Muscle of leg (tissue), 3 donors: ENCODE measurements at regions not wholly inside any gene's neighbourhood (a gene's known extent, or its start where the extent isn't known, plus 50 kb on each side); places are given as distances from the start of the nearest gene placed in this dataset.
A peak's percentile ranks its signal among the peaks of the same experiment; 100 is the strongest.

ENCODE experiments used
- DNase-seq: peaks from one replicate; pipeline ENCODE4 v3.0.0; 2013
- H3K27ac ChIP-seq: one replicate; pipeline ENCODE4 v1.5.1; 2013; ENCODE audit warnings: mild to moderate bottlenecking, low read length, control low read depth
- H3K27me3 ChIP-seq: one replicate; pipeline ENCODE4 v1.6.1; 2013; ENCODE audit warnings: low read length; ENCODE audit not compliant: control insufficient read depth, insufficient read depth
- H3K36me3 ChIP-seq: one replicate; pipeline ENCODE4 v1.6.1; 2013; ENCODE audit warnings: low read length; ENCODE audit not compliant: control insufficient read depth, insufficient read depth
- H3K4me1 ChIP-seq: one replicate; pipeline ENCODE4 v1.6.1; 2013; ENCODE audit warnings: low read length; ENCODE audit not compliant: control insufficient read depth, insufficient read depth
- H3K4me3 ChIP-seq: one replicate; pipeline ENCODE4 v1.5.1; 2013; ENCODE audit warnings: low read length, control low read depth
- H3K9me3 ChIP-seq: replicated peaks from 2 replicates; pipeline ENCODE4 v1.6.1; 2013; ENCODE audit warnings: low read depth, low read length; ENCODE audit not compliant: control insufficient read depth
- WGBS: methylation state at CpG from one replicate; pipeline ENCODE4 v1.1.5; 2013; ENCODE audit warnings: missing lambda C conversion rate; ENCODE audit not compliant: insufficient coverage; 5-methylcytosine and 5-hydroxymethylcytosine counted together

GRCh38 chr2:16470936-16471490, 194.6 kb downstream of the CYRIA start:
- no peak for DNase-seq
- no CpG with 5 or more reads among the region's 2 CpGs for WGBS

GRCh38 chr2:16466821-16467151, 198.8 kb downstream of the CYRIA start:
- Histone ChIP-seq H3K4me3 (no peak overlapping the region), H3K4me1 (no peaks in the 10 kb centered on the region), H3K36me3 (no peaks in the 10 kb centered on the region), H3K27ac (no peak overlapping the region), H3K27me3 (no peaks in the 10 kb centered on the region), H3K9me3 (no peaks in the 10 kb centered on the region)
- DNase-seq = no peak
- WGBS = no CpG with 5 or more reads among the region's 2 CpGs

More at GRCh38 chr2:16470936-16471490, 194.6 kb downstream of the CYRIA start:
- no peaks in the 10 kb centered on the region for H3K9me3 ChIP-seq
- H3K36me3 ChIP-seq = no peaks in the 10 kb centered on the region
- H3K4me1 ChIP-seq = no peaks in the 10 kb centered on the region
- H3K27me3 ChIP-seq = no peaks in the 10 kb centered on the region
- H3K4me3 ChIP-seq = no peak overlapping the region
- H3K27ac ChIP-seq = no peak overlapping the region

GRCh38 chr2:16466133-16466820, 199.4 kb downstream of the CYRIA start:
- peak; percentile 64 for DNase-seq
- Histone ChIP-seq H3K4me3 (no peak overlapping the region), H3K4me1 (no peaks in the 10 kb centered on the region), H3K27ac (no peak overlapping the region), H3K36me3 (no peaks in the 10 kb centered on the region), H3K27me3 (no peaks in the 10 kb centered on the region), H3K9me3 (no peaks in the 10 kb centered on the region)
- WGBS = 37% methylated on average over 2 of the region's 8 CpGs

GRCh38 chr2:16464641-16465040, 201.0 kb downstream of the CYRIA start:
- Histone ChIP-seq H3K4me1 (no peaks in the 10 kb centered on the region), H3K4me3 (no peak overlapping the region), H3K36me3 (no peaks in the 10 kb centered on the region), H3K9me3 (no peaks in the 10 kb centered on the region), H3K27ac (no peak overlapping the region), H3K27me3 (no peaks in the 10 kb centered on the region)
- 87% methylated on average over 3 of the region's 3 CpGs for WGBS
- no peak for DNase-seq

- Histone ChIP-seq H3K4me1 (no peaks in the 10 kb centered on the region), H3K27me3 (no peaks in the 10 kb centered on the region), H3K9me3 (no peaks in the 10 kb centered on the region), H3K4me3 (no peak overlapping the region), H3K27ac (no peak overlapping the region), H3K36me3 (no peaks in the 10 kb centered on the region)
- no peak for DNase-seq
- 73% methylated on average over 3 of the region's 5 CpGs for WGBS
Measured at GRCh38 chr2:16462958-16463357, 202.7 kb downstream of the CYRIA start.

- WGBS = no CpG with 5 or more reads among the region's 4 CpGs
- no peaks in the 10 kb centered on the region for H3K36me3 ChIP-seq
Measured at GRCh38 chr2:16461672-16462071, 204.0 kb downstream of the CYRIA start.

GRCh38 chr2:16459606-16460005, 206.0 kb downstream of the CYRIA start:
- H3K9me3 ChIP-seq = no peaks in the 10 kb centered on the region
- H3K27ac ChIP-seq = no peak overlapping the region
- no peak for DNase-seq
- no peaks in the 10 kb centered on the region for H3K27me3 ChIP-seq
- no peak overlapping the region for H3K4me3 ChIP-seq
- no peaks in the 10 kb centered on the region for H3K36me3 ChIP-seq
- no peaks in the 10 kb centered on the region for H3K4me1 ChIP-seq

More at GRCh38 chr2:16461672-16462071, 204.0 kb downstream of the CYRIA start:
- Histone ChIP-seq H3K4me1 (no peaks in the 10 kb centered on the region), H3K27ac (no peak overlapping the region), H3K4me3 (no peak overlapping the region), H3K27me3 (no peaks in the 10 kb centered on the region), H3K9me3 (no peaks in the 10 kb centered on the region)
- DNase-seq = no peak

- H3K27me3 ChIP-seq = no peaks in the 10 kb centered on the region
- H3K4me3 ChIP-seq = no peak overlapping the region
- no peaks in the 10 kb centered on the region for H3K4me1 ChIP-seq
- H3K9me3 ChIP-seq = no peaks in the 10 kb centered on the region
- DNase-seq = no peak
- H3K36me3 ChIP-seq = no peaks in the 10 kb centered on the region
- no peak overlapping the region for H3K27ac ChIP-seq
- WGBS = 88% methylated on average over 1 of the region's 2 CpGs
Measured at GRCh38 chr2:16454621-16455020, 211.0 kb downstream of the CYRIA start.

- no peaks in the 10 kb centered on the region for H3K9me3 ChIP-seq
- no peak overlapping the region for H3K4me3 ChIP-seq
- no peak overlapping the region for H3K27ac ChIP-seq
- no peaks in the 10 kb centered on the region for H3K36me3 ChIP-seq
- H3K4me1 ChIP-seq = no peaks in the 10 kb centered on the region
- H3K27me3 ChIP-seq = no peaks in the 10 kb centered on the region
- no peak for DNase-seq
- WGBS = 88% methylated on average over 5 of the region's 5 CpGs
Measured at GRCh38 chr2:16452123-16452522, 213.5 kb downstream of the CYRIA start.

GRCh38 chr2:16446706-16447105, 218.9 kb downstream of the CYRIA start:
- no CpG with 5 or more reads among the region's 1 CpG for WGBS
- Histone ChIP-seq H3K36me3 (no peaks in the 10 kb centered on the region), H3K4me3 (no peak overlapping the region), H3K27ac (no peak overlapping the region), H3K4me1 (no peaks in the 10 kb centered on the region), H3K9me3 (no peaks in the 10 kb centered on the region), H3K27me3 (no peaks in the 10 kb centered on the region)
- peak; percentile 25 for DNase-seq

- no CpG with 5 or more reads among the region's 1 CpG for WGBS
- no peaks in the 10 kb centered on the region for H3K9me3 ChIP-seq
- no peak for DNase-seq
- H3K36me3 ChIP-seq = no peaks in the 10 kb centered on the region
- no peaks in the 10 kb centered on the region for H3K27me3 ChIP-seq
- H3K4me1 ChIP-seq = no peaks in the 10 kb centered on the region
- H3K27ac ChIP-seq = no peak overlapping the region
- no peak overlapping the region for H3K4me3 ChIP-seq
Measured at GRCh38 chr2:16442971-16443370, 222.7 kb downstream of the CYRIA start.
